ENCODE measurements at regions not wholly inside any gene's neighbourhood (a gene's known extent, or its start where the extent isn't known, plus 50 kb on each side); places are given as distances from the start of the nearest gene placed in this dataset.

DNA sequence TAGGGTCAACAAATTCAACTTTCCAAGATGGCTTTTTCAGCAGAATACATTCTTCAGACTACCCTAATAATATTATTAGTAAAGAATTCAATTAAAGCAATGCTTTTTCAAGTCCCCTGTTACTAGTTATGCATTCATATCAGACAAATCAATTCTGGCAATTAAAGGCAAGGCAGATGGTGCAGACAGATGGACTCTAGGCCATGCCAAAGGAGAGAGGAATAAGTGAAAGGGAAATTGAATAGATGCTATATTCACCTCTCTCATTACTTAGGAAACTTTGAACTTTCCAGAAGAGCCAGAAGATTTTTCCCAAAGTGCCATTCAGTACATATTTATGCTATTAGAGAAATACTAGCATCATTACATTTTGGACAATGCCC lies 487.7 kb upstream of the RASGRP1 start:
- TF ChIP-seq, protein P1, sequence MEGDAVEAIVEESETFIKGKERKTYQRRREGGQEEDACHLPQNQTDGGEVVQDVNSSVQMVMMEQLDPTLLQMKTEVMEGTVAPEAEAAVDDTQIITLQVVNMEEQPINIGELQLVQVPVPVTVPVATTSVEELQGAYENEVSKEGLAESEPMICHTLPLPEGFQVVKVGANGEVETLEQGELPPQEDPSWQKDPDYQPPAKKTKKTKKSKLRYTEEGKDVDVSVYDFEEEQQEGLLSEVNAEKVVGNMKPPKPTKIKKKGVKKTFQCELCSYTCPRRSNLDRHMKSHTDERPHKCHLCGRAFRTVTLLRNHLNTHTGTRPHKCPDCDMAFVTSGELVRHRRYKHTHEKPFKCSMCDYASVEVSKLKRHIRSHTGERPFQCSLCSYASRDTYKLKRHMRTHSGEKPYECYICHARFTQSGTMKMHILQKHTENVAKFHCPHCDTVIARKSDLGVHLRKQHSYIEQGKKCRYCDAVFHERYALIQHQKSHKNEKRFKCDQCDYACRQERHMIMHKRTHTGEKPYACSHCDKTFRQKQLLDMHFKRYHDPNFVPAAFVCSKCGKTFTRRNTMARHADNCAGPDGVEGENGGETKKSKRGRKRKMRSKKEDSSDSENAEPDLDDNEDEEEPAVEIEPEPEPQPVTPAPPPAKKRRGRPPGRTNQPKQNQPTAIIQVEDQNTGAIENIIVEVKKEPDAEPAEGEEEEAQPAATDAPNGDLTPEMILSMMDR (IDR thresholded peaks at IDR 0.05; ENCODE audit: low read length): no peak
- TF ChIP-seq EZH2 (IDR thresholded peaks at IDR 0.05; ENCODE audit: borderline replicate concordance, low read length): no peak
